HepG2 (cell line): ENCODE measurements at regions not wholly inside any gene's neighbourhood (a gene's known extent, or its start where the extent isn't known, plus 50 kb on each side); places are given as distances from the start of the nearest gene placed in this dataset.

ENCODE experiments used
- HNRNPUL1 ChIP-seq: fragments of 200-400 bp; formaldehyde crosslinking; IDR thresholded peaks from 2 replicates; pipeline ENCODE4 v1.6.1; 2017; ENCODE audit warnings: low read depth, mild to moderate bottlenecking, low read length, moderate library complexity
- SP1 ChIP-seq, 2 experiments: fragments of 450-650 bp in 1 of 2; sonication (generic) in 1 of 2; formaldehyde crosslinking in 1 of 2; IDR thresholded peaks; 2 replicates each; pipeline versions ENCODE4 v1.4.0 to v1.6.1; 2016 to 2020; ENCODE audit warnings: missing genetic modification reagents in 1 of 2
- SUZ12 ChIP-seq: fragments of 150-350 bp; IDR thresholded peaks from 2 replicates; pipeline ENCODE4 v1.6.1; 2014; ENCODE audit warnings: low read depth, low read length
- ZKSCAN1 ChIP-seq: fragments of 150-350 bp; IDR thresholded peaks from 2 replicates; pipeline ENCODE4 v1.6.1; 2014; ENCODE audit warnings: low read length

GRCh38 chr5:107204413-107204812 lies 466.3 kb downstream of the EFNA5 start:
- TF ChIP-seq HNRNPUL1 (no peak), SP1 (IDR thresholded peaks at IDR 0.05) (no peak), SP1 (CRISPR knock-in tag; IDR thresholded peaks at IDR 0.05) (no peak), ZKSCAN1 (no peak), SUZ12 (no peak)
